Activated T-helper 1 cell treated with anti-CD3 and anti-CD28 coated beads, Interleukin-12 subunit alpha, Interleukin-12 subunit beta, Interleukin-2, Interleukin-4 antibody, amounts not matched to agents 30 ng/mL and 10 ng/mL and 1 ng/mL, durations not matched to agents 14 hours and 24 hours and 36 hours (primary cell): ENCODE measurements at regions not wholly inside any gene's neighbourhood (a gene's known extent, or its start where the extent isn't known, plus 50 kb on each side); places are given as distances from the start of the nearest gene placed in this dataset.

Experiments
- DNase-seq: peaks from one replicate; pipeline ENCODE4 v3.0.0; 2021; ENCODE audit warnings: low spot score
- H3K27ac Mint-ChIP-seq: one replicate; pipeline ENCODE4 v1.8.0; 2021; ENCODE audit warnings: mild to moderate bottlenecking, mixed read lengths
- H3K27me3 Mint-ChIP-seq: one replicate; pipeline ENCODE4 v1.8.0; 2022; ENCODE audit warnings: mild to moderate bottlenecking, moderate library complexity, mixed read lengths; ENCODE audit not compliant: insufficient read depth
- H3K36me3 Mint-ChIP-seq: one replicate; pipeline ENCODE4 v1.8.0; 2021; ENCODE audit warnings: low read depth, mixed read lengths
- H3K4me1 Mint-ChIP-seq: one replicate; pipeline ENCODE4 v1.8.0; 2021; ENCODE audit warnings: low read depth, mixed read lengths
- H3K4me3 Mint-ChIP-seq: one replicate; pipeline ENCODE4 v1.8.0; 2021; ENCODE audit warnings: mild to moderate bottlenecking, moderate library complexity, mixed read lengths
- H3K9me3 Mint-ChIP-seq: one replicate; pipeline ENCODE4 v1.8.0; 2021; ENCODE audit warnings: mixed read lengths
- intact Hi-C: fragments of 100-400 bp; cut with micrococcal nuclease; formaldehyde crosslinking; loops from one replicate; pipeline ENCODE4 v1.15.1; 2024

GRCh38 chr2:16112251-16112971 lies 172.1 kb downstream of the MYCN start:
- DNase-seq: no peak
- no peaks in the 10 kb centered on the region for H3K4me1 Mint-ChIP-seq
- H3K36me3 Mint-ChIP-seq: no peaks in the 10 kb centered on the region
- no peaks in the 10 kb centered on the region for H3K27me3 Mint-ChIP-seq
- H3K27ac Mint-ChIP-seq: no peak overlapping the region
- intact Hi-C loops: no loop called here
- no peak overlapping the region for H3K4me3 Mint-ChIP-seq
- H3K9me3 Mint-ChIP-seq: no peaks in the 10 kb centered on the region

- DNase-seq: no peak
- intact Hi-C loops: no loop called here
- H3K36me3 Mint-ChIP-seq: no peaks in the 10 kb centered on the region
- no peaks in the 10 kb centered on the region for H3K27me3 Mint-ChIP-seq
- H3K9me3 Mint-ChIP-seq: no peaks in the 10 kb centered on the region
- H3K4me3 Mint-ChIP-seq: no peak overlapping the region
- H3K27ac Mint-ChIP-seq: no peak overlapping the region
- H3K4me1 Mint-ChIP-seq: no peaks in the 10 kb centered on the region
Observed at GRCh38 chr2:16111838-16112210, 171.5 kb downstream of the MYCN start.

GRCh38 chr2:16109821-16110310 lies 169.5 kb downstream of the MYCN start:
- DNase-seq: no peak
- Mint-ChIP-seq H3K36me3 (no peaks in the 10 kb centered on the region), H3K9me3 (no peaks in the 10 kb centered on the region), H3K27me3 (no peaks in the 10 kb centered on the region), H3K4me3 (no peak overlapping the region), H3K27ac (no peak overlapping the region), H3K4me1 (no peaks in the 10 kb centered on the region)
- intact Hi-C loops: no loop called here

GRCh38 chr2:16109368-16109820 lies 169.0 kb downstream of the MYCN start:
- Mint-ChIP-seq H3K27ac (no peak overlapping the region), H3K27me3 (no peaks in the 10 kb centered on the region), H3K4me1 (no peaks in the 10 kb centered on the region), H3K36me3 (no peaks in the 10 kb centered on the region), H3K4me3 (no peak overlapping the region), H3K9me3 (no peaks in the 10 kb centered on the region)
- intact Hi-C loops: no loop called here
- DNase-seq: no peak

- Mint-ChIP-seq H3K4me1 (no peaks in the 10 kb centered on the region), H3K36me3 (no peaks in the 10 kb centered on the region), H3K27ac (no peak overlapping the region), H3K9me3 (no peaks in the 10 kb centered on the region), H3K4me3 (no peak overlapping the region), H3K27me3 (no peaks in the 10 kb centered on the region)
- no peak for DNase-seq
- intact Hi-C loops: no loop called here
Observed at GRCh38 chr2:16107246-16107645, 166.9 kb downstream of the MYCN start.

- no peaks in the 10 kb centered on the region for H3K27me3 Mint-ChIP-seq
- no peaks in the 10 kb centered on the region for H3K9me3 Mint-ChIP-seq
- H3K36me3 Mint-ChIP-seq: no peaks in the 10 kb centered on the region
- DNase-seq: no peak
- no peaks in the 10 kb centered on the region for H3K4me1 Mint-ChIP-seq
- no peak overlapping the region for H3K4me3 Mint-ChIP-seq
- intact Hi-C loops: no loop called here
- H3K27ac Mint-ChIP-seq: no peak overlapping the region
Observed at GRCh38 chr2:16106619-16107018, 166.3 kb downstream of the MYCN start.

- intact Hi-C loops: no loop called here
- no peak overlapping the region for H3K4me3 Mint-ChIP-seq
- no peaks in the 10 kb centered on the region for H3K4me1 Mint-ChIP-seq
- no peaks in the 10 kb centered on the region for H3K36me3 Mint-ChIP-seq
- H3K27me3 Mint-ChIP-seq: peaks cover 2% of the 10 kb centered on the region
- H3K9me3 Mint-ChIP-seq: no peaks in the 10 kb centered on the region
- DNase-seq: no peak
- H3K27ac Mint-ChIP-seq: no peak overlapping the region
Observed at GRCh38 chr2:16105669-16106281, 165.4 kb downstream of the MYCN start.

- H3K27me3 Mint-ChIP-seq: peaks cover 2% of the 10 kb centered on the region
- H3K36me3 Mint-ChIP-seq: no peaks in the 10 kb centered on the region
- DNase-seq: no peak
- no peak overlapping the region for H3K4me3 Mint-ChIP-seq
- H3K27ac Mint-ChIP-seq: no peak overlapping the region
- no peaks in the 10 kb centered on the region for H3K4me1 Mint-ChIP-seq
- no peaks in the 10 kb centered on the region for H3K9me3 Mint-ChIP-seq
- intact Hi-C loops: no loop called here
Observed at GRCh38 chr2:16104949-16105668, 164.8 kb downstream of the MYCN start.

- no peaks in the 10 kb centered on the region for H3K9me3 Mint-ChIP-seq
- peaks cover 2% of the 10 kb centered on the region for H3K27me3 Mint-ChIP-seq
- H3K4me1 Mint-ChIP-seq: no peaks in the 10 kb centered on the region
- intact Hi-C loops: no loop called here
- no peak overlapping the region for H3K4me3 Mint-ChIP-seq
- H3K27ac Mint-ChIP-seq: no peak overlapping the region
- no peaks in the 10 kb centered on the region for H3K36me3 Mint-ChIP-seq
- no peak for DNase-seq
Observed at GRCh38 chr2:16104315-16104948, 164.1 kb downstream of the MYCN start.

- intact Hi-C loops: no loop called here
- no peaks in the 10 kb centered on the region for H3K36me3 Mint-ChIP-seq
- DNase-seq: no peak
- no peaks in the 10 kb centered on the region for H3K4me1 Mint-ChIP-seq
- H3K9me3 Mint-ChIP-seq: no peaks in the 10 kb centered on the region
- H3K27me3 Mint-ChIP-seq: peaks cover 2% of the 10 kb centered on the region
- H3K4me3 Mint-ChIP-seq: no peak overlapping the region
- no peak overlapping the region for H3K27ac Mint-ChIP-seq
Observed at GRCh38 chr2:16103614-16104314, 163.4 kb downstream of the MYCN start.

- DNase-seq: no peak
- H3K9me3 Mint-ChIP-seq: no peaks in the 10 kb centered on the region
- no peaks in the 10 kb centered on the region for H3K4me1 Mint-ChIP-seq
- no peak overlapping the region for H3K4me3 Mint-ChIP-seq
- H3K27me3 Mint-ChIP-seq: peaks cover 2% of the 10 kb centered on the region
- no peaks in the 10 kb centered on the region for H3K36me3 Mint-ChIP-seq
- intact Hi-C loops: no loop called here
- no peak overlapping the region for H3K27ac Mint-ChIP-seq
Observed at GRCh38 chr2:16102976-16103380, 162.6 kb downstream of the MYCN start.

- Mint-ChIP-seq H3K27me3 (peaks cover 2% of the 10 kb centered on the region), H3K27ac (no peak overlapping the region), H3K4me3 (no peak overlapping the region), H3K4me1 (no peaks in the 10 kb centered on the region), H3K9me3 (no peaks in the 10 kb centered on the region), H3K36me3 (no peaks in the 10 kb centered on the region)
- intact Hi-C loops: no loop called here
- DNase-seq: no peak
Observed at GRCh38 chr2:16102358-16102975, 162.1 kb downstream of the MYCN start.
